Stimulated activated CD4-positive, alpha-beta T cell treated with anti-CD3 and anti-CD28 coated beads, Interleukin-4, amount 100 ng/mL, for 48 hours (primary cell): ENCODE measurements at regions not wholly inside any gene's neighbourhood (a gene's known extent, or its start where the extent isn't known, plus 50 kb on each side); places are given as distances from the start of the nearest gene placed in this dataset.
A peak's percentile ranks its signal among the peaks of the same experiment; 100 is the strongest.

Experiments used
- DNase-seq, 2 donors: peaks; one replicate each; pipeline ENCODE4 v3.0.0-alpha.2; 2020; ENCODE audit warnings: low read depth in 2 of 2

DNA sequence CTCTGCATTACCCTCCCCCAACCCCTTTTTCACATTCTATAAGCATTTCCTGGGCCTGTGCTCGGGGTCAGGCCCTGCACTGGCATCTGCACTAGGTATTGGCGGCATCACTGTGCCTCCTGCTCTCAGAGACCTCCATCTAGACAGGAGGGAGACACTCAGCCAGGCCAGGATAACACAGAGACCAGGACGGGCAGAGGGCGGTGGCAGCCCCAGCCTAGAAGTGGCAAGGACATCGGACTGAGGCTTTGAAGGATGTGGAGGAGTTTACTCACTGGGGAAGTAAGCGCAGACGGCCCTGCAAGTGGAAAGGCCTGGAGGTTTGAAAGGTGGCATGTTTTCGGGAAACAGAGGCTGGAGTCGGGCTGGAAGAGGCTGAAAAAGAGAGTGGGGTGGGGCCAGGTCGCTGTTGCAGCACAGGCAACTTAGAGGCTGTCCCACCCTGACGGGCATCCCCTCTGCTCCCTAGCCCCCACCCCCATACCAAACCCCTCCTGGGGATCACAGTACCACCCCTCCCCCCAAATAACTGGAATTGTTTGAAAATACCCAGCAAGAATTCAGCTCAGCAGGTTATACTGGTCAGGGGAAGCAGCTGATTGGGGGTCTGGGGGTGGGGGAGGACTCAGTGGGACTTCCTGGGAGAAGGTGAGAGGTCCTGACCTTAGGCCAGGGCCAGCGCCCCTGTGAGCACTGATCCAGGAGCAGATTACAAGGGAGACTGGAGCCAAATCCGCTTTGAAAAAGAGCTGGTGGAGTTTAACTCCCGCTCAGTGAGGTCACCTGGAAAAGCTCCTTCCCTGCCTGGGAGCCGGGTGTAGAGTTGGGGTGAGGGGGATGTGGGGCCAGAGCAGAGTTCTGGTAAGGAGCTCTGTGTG is 121.8 kb upstream of the WNT4 start:
- DNase-seq: no peak

DNA sequence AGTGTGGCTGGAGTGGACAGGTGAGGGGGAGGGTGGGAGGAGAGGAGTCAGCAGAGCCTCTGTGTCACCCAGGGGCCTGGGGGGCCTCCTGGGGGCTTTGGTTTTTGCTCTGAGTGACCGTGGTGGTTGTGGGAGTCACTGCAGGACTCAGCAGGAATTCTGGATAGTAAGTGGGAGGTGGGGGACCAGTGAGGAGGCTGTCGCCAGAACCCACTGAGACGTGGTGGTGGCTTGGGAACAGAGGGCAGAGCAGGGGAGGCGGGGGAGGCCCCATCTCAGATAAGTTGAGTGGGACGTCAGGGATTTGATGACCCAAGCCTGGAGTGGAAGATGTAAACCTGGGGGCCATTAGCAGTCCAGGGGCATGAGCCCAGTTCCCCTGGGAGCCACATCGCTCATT is 123.2 kb upstream of the WNT4 start:
- no peak for DNase-seq

- DNase-seq: no peak
Measured at GRCh38 chr1:22267413-22268175, 124.7 kb upstream of the WNT4 start.

- DNase-seq: no peak
Measured at GRCh38 chr1:22268327-22268726, 125.4 kb upstream of the WNT4 start.

DNA sequence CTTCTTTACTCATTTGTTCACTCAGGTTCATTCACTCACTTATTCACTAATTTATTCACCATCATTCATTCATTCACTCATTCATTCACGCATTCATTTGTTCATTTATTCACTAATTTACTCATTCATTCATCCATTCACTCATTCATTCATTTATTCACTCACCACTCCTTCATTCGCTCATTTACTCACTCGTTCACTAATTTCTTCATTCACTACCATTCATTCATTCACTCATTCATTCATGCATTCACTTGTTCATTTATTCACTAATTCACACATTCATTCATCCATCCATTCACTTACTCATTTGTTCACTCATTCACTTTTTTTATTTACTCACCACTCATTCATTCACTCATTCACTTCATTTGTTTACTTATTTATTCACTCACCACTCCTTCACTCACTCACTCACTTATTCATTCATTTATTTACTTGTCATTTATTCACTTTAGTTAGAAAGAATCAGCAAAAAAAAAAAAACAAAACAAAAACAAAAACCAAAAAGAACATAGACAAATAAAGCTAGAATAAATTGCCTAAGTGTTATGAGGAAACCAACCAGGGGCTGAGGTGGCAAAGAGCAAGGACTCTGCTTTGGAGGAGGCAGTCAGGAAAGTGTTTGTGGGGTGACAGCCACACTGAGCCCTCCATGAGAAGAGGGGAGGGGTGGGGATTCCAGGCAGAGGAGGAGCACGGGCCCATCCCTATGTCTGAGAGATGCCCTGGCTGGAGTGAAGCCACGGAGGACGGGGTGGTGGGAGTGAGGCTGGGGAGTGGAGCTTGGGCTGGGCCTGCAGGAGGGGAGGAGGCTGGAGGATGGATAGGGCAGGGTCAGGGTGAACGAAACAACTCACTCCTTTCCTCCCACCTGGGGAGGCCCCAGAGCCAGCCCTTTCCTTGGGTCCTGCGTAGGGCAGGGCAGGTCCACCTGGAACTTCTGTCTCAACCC is 129.2 kb upstream of the WNT4 start:
- DNase-seq: no peak

- DNase-seq: no peak
Measured at GRCh38 chr1:22273686-22274681, 131.1 kb upstream of the WNT4 start.

DNA sequence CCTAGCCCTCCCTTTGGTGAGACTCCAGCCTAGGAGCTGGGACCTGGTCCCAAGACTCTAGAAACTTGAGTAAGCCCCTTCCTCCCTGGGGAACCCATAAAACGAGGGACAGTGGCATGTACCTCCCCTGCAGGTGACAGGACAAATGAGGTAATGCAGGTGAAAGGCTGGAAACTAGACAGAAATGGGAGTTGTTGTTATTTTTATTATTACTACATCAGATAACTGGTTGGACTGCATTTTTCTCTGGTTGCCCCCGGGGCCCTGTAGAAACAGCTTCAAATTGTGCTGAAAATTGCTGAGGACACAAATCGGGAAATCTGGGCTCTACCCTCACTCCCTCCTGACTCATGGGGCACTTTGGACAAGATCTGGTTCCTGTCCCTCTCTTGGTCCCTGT is 132.3 kb upstream of the WNT4 start:
- DNase-seq: no peak

DNA sequence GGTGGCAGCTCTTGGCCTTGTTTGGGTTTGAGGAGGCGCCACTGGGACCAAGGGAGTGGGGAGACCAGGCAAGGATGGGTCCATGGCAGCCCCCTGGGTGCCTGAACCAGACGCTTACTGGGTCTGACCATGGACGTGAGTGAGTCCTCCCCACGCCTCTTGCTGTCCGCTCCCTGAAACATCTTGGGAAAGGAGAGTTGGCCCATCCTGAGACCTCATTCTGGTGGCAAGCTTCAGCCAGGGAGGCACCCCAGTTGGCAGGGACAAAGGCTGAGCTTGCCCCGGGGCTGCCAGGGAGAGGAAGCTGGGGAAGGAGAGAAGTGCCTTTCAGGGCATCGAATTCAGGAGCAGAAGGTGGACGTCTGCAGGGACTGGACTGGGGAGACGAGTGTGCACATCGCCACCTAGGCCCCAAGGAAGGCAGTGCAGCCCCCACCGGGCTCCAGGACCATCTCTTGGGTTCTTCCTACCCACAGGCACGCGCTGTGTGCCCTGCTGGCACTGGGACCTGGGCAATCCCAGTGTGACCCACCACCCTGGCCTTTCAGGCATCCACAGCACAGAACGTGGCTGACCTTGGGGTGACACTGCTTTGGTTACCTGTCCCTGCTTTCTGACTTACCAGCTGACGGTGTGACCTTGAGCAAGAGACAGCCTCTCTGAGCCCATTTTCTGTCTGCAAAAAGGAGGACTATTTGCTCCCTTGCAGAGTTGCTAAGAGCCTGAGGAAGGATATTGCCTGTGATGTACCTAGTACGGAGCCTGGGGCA is 132.9 kb upstream of the WNT4 start:
- peak; percentile 23 to 37 for DNase-seq

DNA sequence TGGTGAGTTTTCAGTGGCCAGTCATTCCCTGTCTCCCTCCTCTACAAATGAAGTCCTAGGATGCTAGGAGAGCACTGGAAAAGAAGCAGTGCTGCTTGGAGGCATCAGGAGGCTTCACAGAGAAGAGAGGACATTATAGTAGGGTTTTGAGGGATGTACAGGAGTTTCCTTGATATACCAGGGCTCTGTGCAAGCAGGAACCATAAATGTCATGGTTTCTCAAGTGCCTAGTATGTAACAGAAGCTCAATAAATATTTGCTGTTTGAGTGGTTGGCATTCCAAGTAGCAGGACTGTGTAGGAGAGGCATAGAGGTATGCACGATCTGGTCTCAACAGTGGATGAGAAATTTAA is 133.5 kb upstream of the WNT4 start:
- DNase-seq: no peak

- no peak for DNase-seq
Measured at GRCh38 chr1:22277662-22278061, 134.8 kb upstream of the WNT4 start.

- DNase-seq: no peak
Measured at GRCh38 chr1:22279735-22280134, 136.8 kb upstream of the WNT4 start.

DNA sequence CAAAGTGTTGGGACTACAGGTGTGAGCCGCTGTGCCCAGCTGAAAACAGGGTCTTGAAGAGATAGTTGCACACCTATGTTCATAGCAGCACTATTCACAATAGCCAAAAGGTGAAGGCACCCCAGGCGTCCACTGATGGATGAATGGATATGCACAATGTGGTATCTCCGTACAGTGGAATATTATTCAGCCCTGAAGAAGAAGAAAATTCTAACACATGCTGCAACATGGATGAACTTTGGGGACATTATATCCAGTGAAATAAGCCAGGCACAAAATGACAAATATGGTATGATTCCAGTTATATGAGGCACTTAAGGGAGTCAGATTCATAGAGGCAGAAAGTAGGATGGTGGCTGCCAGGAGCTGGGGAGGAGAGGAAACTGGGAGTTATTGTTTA is 137.6 kb upstream of the WNT4 start:
- no peak for DNase-seq

DNA sequence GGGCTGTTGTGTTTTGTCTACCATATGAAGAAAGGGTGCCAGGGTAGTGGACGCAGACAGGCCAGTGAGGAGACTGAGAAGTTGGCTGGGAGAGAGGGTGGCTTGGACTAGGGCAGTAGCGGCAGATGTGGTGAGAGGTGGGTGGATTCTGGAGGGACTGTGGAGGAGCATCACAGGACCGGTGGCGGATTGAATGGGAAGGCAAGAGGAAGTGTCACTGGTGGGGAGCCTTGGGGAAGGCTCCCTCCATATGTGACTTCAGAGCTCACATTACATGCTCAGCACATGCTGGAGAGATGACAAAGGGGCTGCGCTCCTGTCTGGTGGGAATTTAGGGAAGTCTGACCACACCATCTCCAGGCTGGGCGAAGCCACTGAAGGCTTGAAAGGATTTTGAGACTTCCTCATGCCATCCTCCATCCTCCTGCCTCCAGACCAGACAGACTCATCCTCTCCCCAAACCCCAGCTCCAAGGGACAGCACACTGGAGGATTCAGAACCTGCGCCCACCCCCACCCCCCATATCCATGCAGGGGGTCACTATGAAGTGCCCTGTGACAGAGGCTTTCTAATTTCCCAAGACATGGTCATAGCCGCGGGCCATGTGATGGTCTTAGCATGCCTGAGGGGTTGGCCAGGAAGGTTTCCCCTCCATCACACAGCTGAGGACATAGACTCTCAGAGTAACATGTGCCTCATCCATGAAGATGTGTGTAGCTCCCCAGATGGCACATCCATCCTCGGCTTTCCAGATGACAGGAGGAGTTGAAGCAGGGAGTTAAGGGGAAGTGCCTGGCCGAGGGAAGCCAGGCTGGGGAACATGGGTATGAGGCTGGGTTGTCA is 138.8 kb upstream of the WNT4 start:
- DNase-seq: no peak

DNA sequence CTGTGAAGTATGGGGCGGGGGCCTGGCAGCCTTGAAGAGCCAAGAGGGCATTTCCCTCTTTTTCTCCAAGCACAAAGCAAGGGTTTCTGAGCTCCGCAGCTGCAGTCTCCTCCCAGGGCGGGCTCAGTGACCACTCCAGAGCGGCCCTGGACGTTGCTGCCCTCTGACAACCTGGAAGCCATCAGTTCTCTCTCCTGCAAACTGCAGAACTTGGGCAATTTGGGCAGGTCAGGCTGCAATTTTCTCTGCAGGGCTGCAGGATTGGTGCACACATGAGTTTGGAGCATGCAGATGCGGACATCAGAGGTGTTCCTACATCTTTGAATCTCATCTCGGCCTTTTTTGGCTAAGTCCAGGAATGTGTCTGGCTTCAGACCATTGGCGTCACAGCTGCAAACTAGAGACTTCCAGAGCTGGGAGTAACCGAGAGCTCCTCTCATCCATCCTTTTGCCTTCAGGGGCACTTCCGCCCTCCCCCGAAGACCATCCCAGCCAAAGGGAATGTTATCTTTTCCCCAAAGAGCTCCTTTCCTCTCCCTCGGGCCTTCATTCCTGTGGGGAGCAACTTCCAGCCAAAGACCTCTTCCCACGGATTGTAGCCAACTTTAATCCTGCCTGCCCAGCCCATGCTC is 139.6 kb upstream of the WNT4 start:
- no peak for DNase-seq

GRCh38 chr1:22283596-22283995 is 140.7 kb upstream of the WNT4 start:
- no peak for DNase-seq

DNA sequence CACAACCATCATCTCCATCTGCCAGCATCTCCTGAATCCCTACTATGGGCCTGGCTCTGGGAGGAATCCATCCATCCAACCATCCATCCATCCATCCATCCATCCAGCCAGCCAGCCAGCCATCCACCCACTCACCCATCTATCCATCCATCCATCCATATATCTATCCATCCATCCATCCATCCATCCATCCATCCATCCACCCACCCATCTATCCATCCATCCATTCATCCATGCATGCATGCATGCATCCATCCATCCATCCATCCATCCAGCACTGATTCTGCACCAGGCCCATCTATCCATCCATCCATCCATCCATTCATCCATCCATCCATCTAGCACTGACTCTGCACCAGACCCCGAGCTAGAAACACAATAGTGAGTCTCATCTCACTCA is 141.3 kb upstream of the WNT4 start:
- DNase-seq: no peak

DNA sequence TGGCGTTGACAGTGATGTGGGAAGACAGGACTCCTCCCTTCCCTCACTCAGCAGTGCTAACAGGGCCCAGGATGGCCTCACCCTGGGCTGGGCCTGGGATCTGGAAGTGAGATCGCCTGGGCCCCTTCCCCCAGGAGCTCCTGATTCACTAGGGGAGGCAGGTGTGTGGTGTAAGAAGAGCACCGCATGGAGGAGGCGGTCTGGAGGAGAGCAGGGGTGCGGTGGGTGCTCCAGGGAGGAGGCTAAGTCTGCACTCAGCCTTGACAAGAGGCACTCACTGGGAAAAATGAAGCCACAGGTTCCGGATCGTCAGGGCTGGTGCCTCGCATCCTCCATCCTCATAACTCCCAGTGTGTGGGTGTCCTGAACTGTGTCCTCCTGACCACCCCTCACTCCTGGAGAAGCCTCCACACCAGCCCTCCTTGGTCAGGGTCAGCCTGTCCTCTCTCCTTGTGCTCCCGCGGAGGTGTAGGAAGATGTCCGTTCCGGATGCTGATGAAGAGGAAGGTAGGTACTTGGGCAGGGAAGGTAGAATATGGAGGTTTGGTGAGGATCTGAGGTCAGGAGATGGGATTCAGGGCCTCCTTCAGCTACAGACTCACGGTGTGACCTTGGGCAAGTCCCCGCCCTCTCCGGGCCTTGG is 142.1 kb upstream of the WNT4 start:
- no peak for DNase-seq
